Hepatocyte (in vitro differentiated cells): ENCODE measurements at regions not wholly inside any gene's neighbourhood (a gene's known extent, or its start where the extent isn't known, plus 50 kb on each side); places are given as distances from the start of the nearest gene placed in this dataset.

Source experiments
- DNase-seq: peaks from one replicate; pipeline ENCODE4 v3.0.0-alpha.2; 2016; ENCODE audit warnings: low spot score
- H2AFZ ChIP-seq: fragments of 200-600 bp; sonication (generic); 2 replicates; pipeline ENCODE4 v1.6.0; 2016; ENCODE audit warnings: antibody characterized with exemption, mild to moderate bottlenecking
- H3K27ac ChIP-seq: fragments of 200-600 bp; sonication (generic); 2 replicates; pipeline ENCODE4 v1.5.1; 2016; ENCODE audit warnings: mild to moderate bottlenecking
- H3K27me3 ChIP-seq: fragments of 200-600 bp; sonication (generic); 2 replicates; pipeline ENCODE4 v1.6.1; 2016
- H3K36me3 ChIP-seq: fragments of 200-600 bp; sonication (generic); replicated peaks from 2 replicates; pipeline ENCODE4 v1.5.1; 2016; ENCODE audit warnings: low read depth; ENCODE audit not compliant: insufficient read depth
- H3K4me1 ChIP-seq: fragments of 200-600 bp; sonication (generic); 2 replicates; pipeline ENCODE4 v1.5.1; 2016; ENCODE audit warnings: mild to moderate bottlenecking, moderate library complexity; ENCODE audit not compliant: insufficient read depth
- H3K4me2 ChIP-seq: fragments of 200-600 bp; sonication (generic); 2 replicates; pipeline ENCODE4 v1.6.0; 2016
- H3K4me3 ChIP-seq: fragments of 200-600 bp; sonication (generic); 2 replicates; pipeline ENCODE4 v1.5.1; 2016; ENCODE audit warnings: mild to moderate bottlenecking
- H3K79me2 ChIP-seq: fragments of 200-600 bp; sonication (generic); 2 replicates; pipeline ENCODE4 v1.6.0; 2017; ENCODE audit warnings: mild to moderate bottlenecking
- H3K9me2 ChIP-seq: fragments of 200-600 bp; sonication (generic); replicated peaks from 2 replicates; pipeline ENCODE4 v1.6.0; 2017; ENCODE audit warnings: mild to moderate bottlenecking; ENCODE audit not compliant: insufficient read depth
- H3K9me3 ChIP-seq: fragments of 200-600 bp; sonication (generic); 2 replicates; pipeline ENCODE4 v1.5.1; 2016; ENCODE audit warnings: low read depth, mild to moderate bottlenecking
- H4K20me1 ChIP-seq: fragments of 200-600 bp; sonication (generic); 2 replicates; pipeline ENCODE4 v1.6.0; 2016; ENCODE audit warnings: mild to moderate bottlenecking; ENCODE audit not compliant: insufficient read depth, poor library complexity, severe bottlenecking
- CTCF ChIP-seq: fragments of 200-600 bp; sonication (generic); IDR thresholded peaks from 2 replicates; pipeline ENCODE4 v1.5.1; 2016; ENCODE audit warnings: antibody characterized with exemption, mild to moderate bottlenecking; ENCODE audit not compliant: poor library complexity
- EZH2 ChIP-seq: fragments of 200-600 bp; sonication (generic); IDR thresholded peaks from 2 replicates; pipeline ENCODE4 v1.6.1; 2016; ENCODE audit warnings: antibody characterized with exemption, mild to moderate bottlenecking, borderline replicate concordance
- EZH2phosphoT487 ChIP-seq: fragments of 200-600 bp; sonication (generic); IDR thresholded peaks from one replicate; pipeline ENCODE4 v1.6.1; 2018; ENCODE audit warnings: antibody characterized with exemption, mild to moderate bottlenecking, low read depth, moderate library complexity; ENCODE audit not compliant: unreplicated experiment, severe bottlenecking
- WGBS: methylation state at CpG from one replicate; pipeline ENCODE4 v1.1.6; 2016; ENCODE audit warnings: low lambda C conversion rate; ENCODE audit errors: missing lambda C conversion rate; 5-methylcytosine and 5-hydroxymethylcytosine counted together

GRCh38 chr13:111846391-111847159, 220.4 kb upstream of the SOX1 start:
- Histone ChIP-seq H3K27me3 (peaks cover 26% of the 10 kb centered on the region), H4K20me1 (no peaks in the 10 kb centered on the region), H3K79me2 (no peaks in the 10 kb centered on the region), H2AFZ (no peak overlapping the region), H3K4me2 (no peak overlapping the region), H3K9me3 (no peaks in the 10 kb centered on the region), H3K9me2 (no peaks in the 10 kb centered on the region), H3K36me3 (no peaks in the 10 kb centered on the region), H3K27ac (no peak overlapping the region), H3K4me3 (no peak overlapping the region), H3K4me1 (no peaks in the 10 kb centered on the region)
- DNase-seq = no peak
- TF ChIP-seq CTCF (no peak), EZH2 (no peak), EZH2phosphoT487 (no peak)
- 45% methylated on average over 14 of the region's 14 CpGs for WGBS

GRCh38 chr13:111847964-111848363, 219.0 kb upstream of the SOX1 start:
- WGBS = 94% methylated on average over 3 of the region's 3 CpGs
- Histone ChIP-seq H2AFZ (no peak overlapping the region), H3K4me2 (no peak overlapping the region), H3K4me3 (no peak overlapping the region), H4K20me1 (no peaks in the 10 kb centered on the region), H3K4me1 (no peaks in the 10 kb centered on the region), H3K79me2 (no peaks in the 10 kb centered on the region), H3K27me3 (peaks cover 26% of the 10 kb centered on the region), H3K9me3 (no peaks in the 10 kb centered on the region), H3K27ac (no peak overlapping the region), H3K9me2 (no peaks in the 10 kb centered on the region), H3K36me3 (no peaks in the 10 kb centered on the region)
- no peak for TF ChIP-seq EZH2phosphoT487
- no peak for TF ChIP-seq EZH2
- no peak for TF ChIP-seq CTCF
- no peak for DNase-seq

GRCh38 chr13:111850458-111850857, 216.5 kb upstream of the SOX1 start:
- DNase-seq = no peak
- TF ChIP-seq CTCF = no peak
- no peak for TF ChIP-seq EZH2
- TF ChIP-seq EZH2phosphoT487 = no peak

More at GRCh38 chr13:111850458-111850857, 216.5 kb upstream of the SOX1 start:
- 88% methylated on average over 7 of the region's 7 CpGs for WGBS
- no peaks in the 10 kb centered on the region for H3K9me2 ChIP-seq
- no peak overlapping the region for H3K27ac ChIP-seq
- no peak overlapping the region for H3K4me2 ChIP-seq
- peaks cover 26% of the 10 kb centered on the region for H3K27me3 ChIP-seq
- H4K20me1 ChIP-seq = no peaks in the 10 kb centered on the region
- H3K36me3 ChIP-seq = no peaks in the 10 kb centered on the region
- H2AFZ ChIP-seq = no peak overlapping the region
- no peak overlapping the region for H3K4me3 ChIP-seq
- H3K79me2 ChIP-seq = no peaks in the 10 kb centered on the region
- H3K4me1 ChIP-seq = no peaks in the 10 kb centered on the region
- H3K9me3 ChIP-seq = no peaks in the 10 kb centered on the region
